Uterus (tissue), 3 donors: ENCODE measurements at regions not wholly inside any gene's neighbourhood (a gene's known extent, or its start where the extent isn't known, plus 50 kb on each side); places are given as distances from the start of the nearest gene placed in this dataset.

Source experiments
- DNase-seq, 2 donors: peaks; one replicate each; pipeline ENCODE4 v3.0.0-alpha.2; 2019 to 2020
- H3K27ac ChIP-seq, 2 donors: fragments of 200-600 bp; sonication (generic); 1 replicate in 1 of 2; 2 replicates in 1 of 2; pipeline ENCODE4 v1.5.1; 2016 to 2018
- H3K27me3 ChIP-seq, 2 donors: fragments of 200-600 bp; sonication (generic); one replicate each; pipeline ENCODE4 v1.5.1; 2018 to 2019; ENCODE audit warnings: control low read depth in 1 of 2
- H3K36me3 ChIP-seq, 2 donors: fragments of 200-600 bp; sonication (generic); one replicate each; pipeline ENCODE4 v1.5.1; 2019; ENCODE audit warnings: control low read depth in 1 of 2
- H3K4me1 ChIP-seq, 2 donors: fragments of 200-600 bp; sonication (generic); one replicate each; pipeline ENCODE4 v1.5.1; 2018 to 2019; ENCODE audit warnings: control low read depth in 1 of 2
- H3K4me3 ChIP-seq, 2 donors: fragments of 200-600 bp; sonication (generic); 1 replicate in 1 of 2; 2 replicates in 1 of 2; pipeline ENCODE4 v1.5.1; 2018 to 2019; ENCODE audit warnings: mild to moderate bottlenecking in 1 of 2
- H3K9me3 ChIP-seq, 2 donors: fragments of 200-600 bp; sonication (generic); one replicate each; pipeline ENCODE4 v1.5.1; 2019; ENCODE audit warnings: control low read depth in 1 of 2
- CTCF ChIP-seq, 4 experiments: fragments of 200-600 bp in 2 of 4; fragments of 450-650 bp in 2 of 4; sonication (generic) in 2 of 4; IDR thresholded peaks; one replicate each; pipeline ENCODE4 v1.5.1; 2016 to 2019; ENCODE audit warnings: antibody characterized with exemption in 4 of 4, mild to moderate bottlenecking in 2 of 4, moderate library complexity in 1 of 4
- POLR2A ChIP-seq, 2 donors: fragments of 450-650 bp; IDR thresholded peaks; one replicate each; pipeline ENCODE4 v1.6.1; 2016; ENCODE audit warnings: antibody characterized with exemption in 2 of 2, mild to moderate bottlenecking in 1 of 2, moderate library complexity in 1 of 2
- intact Hi-C: fragments of 100-400 bp; cut with DNase I; formaldehyde crosslinking; loops from one replicate; pipeline ENCODE4 v1.15.1; 2023; ENCODE audit warnings: low total_unique reads
- donor health status: DM: yes; HTN: yes; CAD: no.

GRCh38 chr5:81907012-81907635 lies 64.7 kb upstream of the ATG10 start:
- TF ChIP-seq CTCF (IDR thresholded peaks at IDR 0.05) (no peak), POLR2A (IDR thresholded peaks at IDR 0.05) (no peak)
- no peak overlapping the region for H3K27ac ChIP-seq
- H3K36me3 ChIP-seq = no peaks in the 10 kb centered on the region
- H3K4me3 ChIP-seq = no peak overlapping the region
- intact Hi-C loops = no loop called here
- no peak for DNase-seq
- no peaks in the 10 kb centered on the region for H3K27me3 ChIP-seq
- no peaks in the 10 kb centered on the region for H3K9me3 ChIP-seq
- H3K4me1 ChIP-seq = peaks cover 0 to 5% of the 10 kb centered on the region in 2 donors

- no peaks in the 10 kb centered on the region for H3K9me3 ChIP-seq
- no peak overlapping the region for H3K27ac ChIP-seq
- no peaks in the 10 kb centered on the region for H3K36me3 ChIP-seq
- peaks cover 0 to 5% of the 10 kb centered on the region in 2 donors for H3K4me1 ChIP-seq
- no peak for DNase-seq
- TF ChIP-seq POLR2A (IDR thresholded peaks at IDR 0.05) (no peak), CTCF (IDR thresholded peaks at IDR 0.05) (no peak)
- H3K4me3 ChIP-seq = no peak overlapping the region
- intact Hi-C loops = no loop called here
- no peaks in the 10 kb centered on the region for H3K27me3 ChIP-seq
These were observed 65.7 kb upstream of the ATG10 start for GRCh38 chr5:81906086-81906485.

GRCh38 chr5:81904861-81905260 lies 67.0 kb upstream of the ATG10 start:
- intact Hi-C loops = no loop called here
- no peaks in the 10 kb centered on the region for H3K9me3 ChIP-seq
- no peak for DNase-seq
- no peaks in the 10 kb centered on the region for H3K36me3 ChIP-seq
- no peak overlapping the region for H3K4me3 ChIP-seq
- no peaks in the 10 kb centered on the region for H3K27me3 ChIP-seq
- TF ChIP-seq CTCF (IDR thresholded peaks at IDR 0.05) (no peak), POLR2A (IDR thresholded peaks at IDR 0.05) (no peak)
- peaks cover 0 to 5% of the 10 kb centered on the region in 2 donors for H3K4me1 ChIP-seq
- no peak overlapping the region for H3K27ac ChIP-seq

GRCh38 chr5:81904166-81904565 lies 67.7 kb upstream of the ATG10 start:
- Histone ChIP-seq H3K4me1 (peaks cover 0 to 5% of the 10 kb centered on the region in 2 donors), H3K9me3 (no peaks in the 10 kb centered on the region), H3K36me3 (no peaks in the 10 kb centered on the region), H3K27ac (no peak overlapping the region), H3K4me3 (no peak overlapping the region), H3K27me3 (no peaks in the 10 kb centered on the region)
- intact Hi-C loops = no loop called here
- DNase-seq = no peak
- TF ChIP-seq POLR2A (IDR thresholded peaks at IDR 0.05) = no peak
- TF ChIP-seq CTCF (IDR thresholded peaks at IDR 0.05) = no peak

- no peak for TF ChIP-seq POLR2A (IDR thresholded peaks at IDR 0.05)
- no peak for TF ChIP-seq CTCF (IDR thresholded peaks at IDR 0.05)
- DNase-seq = no peak
- no peaks in the 10 kb centered on the region for H3K9me3 ChIP-seq
- H3K27me3 ChIP-seq = no peaks in the 10 kb centered on the region
- H3K4me1 ChIP-seq = no peaks in the 10 kb centered on the region
- no peak overlapping the region for H3K27ac ChIP-seq
- intact Hi-C loops = no loop called here
- H3K4me3 ChIP-seq = no peak overlapping the region
- no peaks in the 10 kb centered on the region for H3K36me3 ChIP-seq
These were observed 70.2 kb upstream of the ATG10 start for GRCh38 chr5:81901586-81901985.
